ENCODE measurements at regions not wholly inside any gene's neighbourhood (a gene's known extent, or its start where the extent isn't known, plus 50 kb on each side); places are given as distances from the start of the nearest gene placed in this dataset.
A peak's percentile ranks its signal among the peaks of the same experiment; 100 is the strongest.

GRCh38 chr17:53924530-53925455 lies 102.1 kb downstream of the KIF2B start (continued):
- no peak for TF ChIP-seq SRF (IDR thresholded peaks at IDR 0.05; ENCODE audit: low read depth, low read length)
- TF ChIP-seq PATZ1 (CRISPR knock-in tag; IDR thresholded peaks at IDR 0.05) = peak; percentile 69
- peak; percentile 88 for TF ChIP-seq DNMT3B (CRISPR knock-in tag; conservative IDR thresholded peaks at IDR 0.05)
- TF ChIP-seq DPF2 (CRISPR knock-in tag; IDR thresholded peaks at IDR 0.05; ENCODE audit: borderline replicate concordance, low read depth) = peak; percentile 97
- no peak for TF ChIP-seq HDAC6 (IDR thresholded peaks at IDR 0.05; ENCODE audit: low read depth, low read length)
- TF ChIP-seq KDM6A (CRISPR knock-in tag; IDR thresholded peaks at IDR 0.05; ENCODE audit: low read depth) = peak; percentile 97
- peak; percentile 96; the same call in 1 of the 2 replicates for TF ChIP-seq FOXJ3 (CRISPR knock-in tag; IDR thresholded peaks at IDR 0.05; ENCODE audit: borderline replicate concordance)
- TF ChIP-seq GATAD1 (CRISPR knock-in tag; IDR thresholded peaks at IDR 0.05) = peak; percentile 73
- no peak for TF ChIP-seq ZNF770 (CRISPR knock-in tag; IDR thresholded peaks at IDR 0.05)
- no peak for TF ChIP-seq ZNF446 (CRISPR knock-in tag; IDR thresholded peaks at IDR 0.05)
- TF ChIP-seq JDP2 (CRISPR knock-in tag; IDR thresholded peaks at IDR 0.05; ENCODE audit: borderline replicate concordance) = no peak
- peak; percentile 65 for TF ChIP-seq CREB1 (IDR thresholded peaks at IDR 0.05)
- peak; percentile 78 for TF ChIP-seq CREB1 (CRISPR knock-in tag; IDR thresholded peaks at IDR 0.05)
- TF ChIP-seq DMTF1 (CRISPR knock-in tag; IDR thresholded peaks at IDR 0.05) = no peak
- no peak for TF ChIP-seq ZNF713 (CRISPR knock-in tag; IDR thresholded peaks at IDR 0.05)
- peak; percentile 87 for TF ChIP-seq MED1 (CRISPR knock-in tag; IDR thresholded peaks at IDR 0.05)
- no peak for TF ChIP-seq RFXAP (CRISPR knock-in tag; IDR thresholded peaks at IDR 0.05; ENCODE audit: borderline replicate concordance)
- TF ChIP-seq ZNF530 (CRISPR knock-in tag; IDR thresholded peaks at IDR 0.05; ENCODE audit: low read depth) = no peak
- peak; percentile 95; the same call in 1 of the 2 replicates for TF ChIP-seq ZNF292 (CRISPR knock-in tag; IDR thresholded peaks at IDR 0.05; ENCODE audit: borderline replicate concordance, low read depth)
- no peak for TF ChIP-seq SNAI1 (CRISPR knock-in tag; IDR thresholded peaks at IDR 0.05; ENCODE audit: borderline replicate concordance)
